ENCODE measurements at regions not wholly inside any gene's neighbourhood (a gene's known extent, or its start where the extent isn't known, plus 50 kb on each side); places are given as distances from the start of the nearest gene placed in this dataset.

GRCh38 chr17:34010534-34010933 lies 244.6 kb upstream of the CCL2 start:
- intact Hi-C loops (cut with DNase I) = no loop called here
- Histone ChIP-seq H3K27me3 (peaks cover 0 to 16% (median 0%) of the 10 kb centered on the region in 9 donors), H3K27ac (no peak overlapping the region), H3K36me3 (no peaks in the 10 kb centered on the region), H3K4me1 (no peaks in the 10 kb centered on the region), H3K4me3 (no peak overlapping the region), H3K9me3 (no peaks in the 10 kb centered on the region)
- no peak for ATAC-seq
- no peak for DNase-seq
- WGBS, 4 donors = 73 to 84% (median 79%) methylated on average over 2 of the region's 2 CpGs
- no peak for TF ChIP-seq CTCF (IDR thresholded peaks at IDR 0.05)
- TF ChIP-seq POLR2A (IDR thresholded peaks at IDR 0.05) = no peak

GRCh38 chr17:34011599-34011998 lies 243.5 kb upstream of the CCL2 start:
- 73 to 92% (median 88%) methylated on average over 3 of the region's 3 CpGs for WGBS, 4 donors
- TF ChIP-seq POLR2A (IDR thresholded peaks at IDR 0.05) (no peak), CTCF (IDR thresholded peaks at IDR 0.05) (no peak)
- no peak overlapping the region for H3K4me3 ChIP-seq
- H3K4me1 ChIP-seq = no peaks in the 10 kb centered on the region
- no peak overlapping the region for H3K27ac ChIP-seq
- no peak for ATAC-seq
- DNase-seq = no peak
- no peaks in the 10 kb centered on the region for H3K9me3 ChIP-seq
- peaks cover 0 to 9% (median 0%) of the 10 kb centered on the region in 9 donors for H3K27me3 ChIP-seq
- no peaks in the 10 kb centered on the region for H3K36me3 ChIP-seq
- intact Hi-C loops (cut with DNase I) = no loop called here

GRCh38 chr17:34012709-34013375 lies 242.2 kb upstream of the CCL2 start:
- WGBS, 4 donors = 71 to 81% (median 74%) methylated on average over 5 of the region's 5 CpGs
- TF ChIP-seq CTCF (IDR thresholded peaks at IDR 0.05) (no peak), POLR2A (IDR thresholded peaks at IDR 0.05) (no peak)
- no peak overlapping the region for H3K4me3 ChIP-seq
- no peak for ATAC-seq
- H3K4me1 ChIP-seq = no peaks in the 10 kb centered on the region
- no peaks in the 10 kb centered on the region for H3K36me3 ChIP-seq
- DNase-seq = no peak
- no peaks in the 10 kb centered on the region for H3K9me3 ChIP-seq
- intact Hi-C loops (cut with DNase I) = no loop called here
- H3K27ac ChIP-seq = no peak overlapping the region
- H3K27me3 ChIP-seq = peaks cover 0 to 6% (median 0%) of the 10 kb centered on the region in 9 donors

- H3K36me3 ChIP-seq = no peaks in the 10 kb centered on the region
- no peaks in the 10 kb centered on the region for H3K4me1 ChIP-seq
- H3K4me3 ChIP-seq = no peak overlapping the region
- no peaks in the 10 kb centered on the region for H3K27me3 ChIP-seq
- TF ChIP-seq CTCF (IDR thresholded peaks at IDR 0.05) (no peak), POLR2A (IDR thresholded peaks at IDR 0.05) (no peak)
- DNase-seq (no peak), ATAC-seq (no peak)
- H3K27ac ChIP-seq = no peak overlapping the region
- intact Hi-C loops (cut with DNase I) = no loop called here
- whole genome bisulfite sequencing, 4 donors = 69 to 89% (median 78%) methylated on average over 2 of the region's 2 CpGs
- no peaks in the 10 kb centered on the region for H3K9me3 ChIP-seq
Measured at GRCh38 chr17:34015253-34015652, 239.8 kb upstream of the CCL2 start.

Data from heart left ventricle (tissue), 16 donors.